Stimulated activated CD4-positive, alpha-beta T cell treated with anti-CD3 and anti-CD28 coated beads, Interleukin-4, amount 100 ng/mL, for 4 hours (primary cell): ENCODE measurements at regions not wholly inside any gene's neighbourhood (a gene's known extent, or its start where the extent isn't known, plus 50 kb on each side); places are given as distances from the start of the nearest gene placed in this dataset.
"Not testable (repeated sequence)": the region's sequence is repeated elsewhere in the genome, so short reads cannot be mapped to it uniquely, and the experiment has no call there.

Source experiments
- DNase-seq, 2 experiments: peaks; one replicate each; pipeline ENCODE4 v3.0.0-alpha.2; 2020

GRCh38 chr17:21517538-21518293 is 141.6 kb downstream of the KCNJ12 start:
- no peak for DNase-seq

- DNase-seq = no peak
Measured at GRCh38 chr17:21522755-21523336, 146.7 kb downstream of the KCNJ12 start.

GRCh38 chr17:21523497-21524210 is 147.5 kb downstream of the KCNJ12 start:
- DNase-seq = no peak

GRCh38 chr17:21524211-21524591 is 148.0 kb downstream of the KCNJ12 start:
- DNase-seq = no peak

- no peak for DNase-seq
Measured at GRCh38 chr17:21525464-21526130, 149.4 kb downstream of the KCNJ12 start.

- no peak for DNase-seq
Measured at GRCh38 chr17:21528031-21528695, 152.0 kb downstream of the KCNJ12 start.

GRCh38 chr17:21530311-21530710 is 154.2 kb downstream of the KCNJ12 start:
- DNase-seq = no peak

GRCh38 chr17:21530841-21531240 is 154.7 kb downstream of the KCNJ12 start:
- no peak for DNase-seq

GRCh38 chr17:21532763-21533385 is 156.7 kb downstream of the KCNJ12 start:
- no peak for DNase-seq

- DNase-seq = no peak
Measured at GRCh38 chr17:21535686-21536375, 156.5 kb upstream of the KCNJ18 start.

GRCh38 chr17:21537302-21537701 is 155.0 kb upstream of the KCNJ18 start:
- DNase-seq = no peak

- DNase-seq = no peak
Measured at GRCh38 chr17:21538615-21539014, 153.7 kb upstream of the KCNJ18 start.

GRCh38 chr17:21539146-21539545 is 153.2 kb upstream of the KCNJ18 start:
- DNase-seq = no peak

GRCh38 chr17:21540502-21540901 is 151.8 kb upstream of the KCNJ18 start:
- DNase-seq = no peak

- no peak for DNase-seq
Measured at GRCh38 chr17:21542070-21542469, 150.3 kb upstream of the KCNJ18 start.

- DNase-seq = no peak
Measured at GRCh38 chr17:21542991-21543390, 149.3 kb upstream of the KCNJ18 start.

GRCh38 chr17:21545064-21545463 is 147.3 kb upstream of the KCNJ18 start:
- DNase-seq = no peak

GRCh38 chr17:21548236-21548635 is 144.1 kb upstream of the KCNJ18 start:
- DNase-seq = no peak

GRCh38 chr17:21549107-21549687 is 143.1 kb upstream of the KCNJ18 start:
- no peak for DNase-seq

GRCh38 chr17:21550031-21550430 is 142.3 kb upstream of the KCNJ18 start:
- DNase-seq = not testable (repeated sequence)
